ENCODE measurements at regions not wholly inside any gene's neighbourhood (a gene's known extent, or its start where the extent isn't known, plus 50 kb on each side); places are given as distances from the start of the nearest gene placed in this dataset.
"Not testable (repeated sequence)": the region's sequence is repeated elsewhere in the genome, so short reads cannot be mapped to it uniquely, and the experiment has no call there.

GRCh38 chr4:160125576-160126287 is 1022.9 kb downstream of the RAPGEF2 start:
- not testable (repeated sequence) for H3K79me2 ChIP-seq (ENCODE audit: control insufficient read depth, insufficient read depth, low read length, unreplicated experiment); H3K4me1 ChIP-seq (ENCODE audit: control insufficient read depth, insufficient read depth, low read length, unreplicated experiment); H3K27ac ChIP-seq (ENCODE audit: low read depth, low read length); H3K36me3 ChIP-seq (ENCODE audit: insufficient read depth, low read length); H2AFZ ChIP-seq (ENCODE audit: low read length, unreplicated experiment); H3K27me3 ChIP-seq (ENCODE audit: insufficient read depth, low read length); H3K4me3 ChIP-seq (ENCODE audit: low read depth, low read length)

GRCh38 chr4:160127211-160127610 is 1024.3 kb downstream of the RAPGEF2 start:
- Histone ChIP-seq H3K36me3 (ENCODE audit: insufficient read depth, low read length) (no peaks in the 10 kb centered on the region), H3K4me1 (ENCODE audit: control insufficient read depth, insufficient read depth, low read length, unreplicated experiment) (no peaks in the 10 kb centered on the region), H3K79me2 (ENCODE audit: control insufficient read depth, insufficient read depth, low read length, unreplicated experiment) (no peaks in the 10 kb centered on the region), H3K4me3 (ENCODE audit: low read depth, low read length) (no peak overlapping the region), H2AFZ (ENCODE audit: low read length, unreplicated experiment) (no peak overlapping the region), H3K27me3 (ENCODE audit: insufficient read depth, low read length) (no peaks in the 10 kb centered on the region), H3K27ac (ENCODE audit: low read depth, low read length) (no peak overlapping the region)

GRCh38 chr4:160129439-160129838 is 1026.6 kb downstream of the RAPGEF2 start:
- Histone ChIP-seq H3K36me3 (ENCODE audit: insufficient read depth, low read length) (no peaks in the 10 kb centered on the region), H3K79me2 (ENCODE audit: control insufficient read depth, insufficient read depth, low read length, unreplicated experiment) (no peaks in the 10 kb centered on the region), H3K27me3 (ENCODE audit: insufficient read depth, low read length) (no peaks in the 10 kb centered on the region), H3K4me1 (ENCODE audit: control insufficient read depth, insufficient read depth, low read length, unreplicated experiment) (no peaks in the 10 kb centered on the region), H2AFZ (ENCODE audit: low read length, unreplicated experiment) (no peak overlapping the region), H3K27ac (ENCODE audit: low read depth, low read length) (no peak overlapping the region), H3K4me3 (ENCODE audit: low read depth, low read length) (no peak overlapping the region)

- no peak overlapping the region for H2AFZ ChIP-seq (ENCODE audit: low read length, unreplicated experiment)
- H3K36me3 ChIP-seq (ENCODE audit: insufficient read depth, low read length): no peaks in the 10 kb centered on the region
- H3K4me1 ChIP-seq (ENCODE audit: control insufficient read depth, insufficient read depth, low read length, unreplicated experiment): no peaks in the 10 kb centered on the region
- no peaks in the 10 kb centered on the region for H3K27me3 ChIP-seq (ENCODE audit: insufficient read depth, low read length)
- H3K4me3 ChIP-seq (ENCODE audit: low read depth, low read length): no peak overlapping the region
- H3K79me2 ChIP-seq (ENCODE audit: control insufficient read depth, insufficient read depth, low read length, unreplicated experiment): no peaks in the 10 kb centered on the region
- H3K27ac ChIP-seq (ENCODE audit: low read depth, low read length): no peak overlapping the region
These were observed 1033.1 kb downstream of the RAPGEF2 start for GRCh38 chr4:160136021-160136420.

GRCh38 chr4:160141206-160141605 is 1038.3 kb downstream of the RAPGEF2 start:
- no peak overlapping the region for H3K27ac ChIP-seq (ENCODE audit: low read depth, low read length)
- no peaks in the 10 kb centered on the region for H3K4me1 ChIP-seq (ENCODE audit: control insufficient read depth, insufficient read depth, low read length, unreplicated experiment)
- H3K27me3 ChIP-seq (ENCODE audit: insufficient read depth, low read length): no peaks in the 10 kb centered on the region
- H3K36me3 ChIP-seq (ENCODE audit: insufficient read depth, low read length): no peaks in the 10 kb centered on the region
- H2AFZ ChIP-seq (ENCODE audit: low read length, unreplicated experiment): no peak overlapping the region
- no peaks in the 10 kb centered on the region for H3K79me2 ChIP-seq (ENCODE audit: control insufficient read depth, insufficient read depth, low read length, unreplicated experiment)
- no peak overlapping the region for H3K4me3 ChIP-seq (ENCODE audit: low read depth, low read length)

GRCh38 chr4:160142579-160142978 is 1039.7 kb downstream of the RAPGEF2 start:
- H3K4me3 ChIP-seq (ENCODE audit: low read depth, low read length): no peak overlapping the region
- no peaks in the 10 kb centered on the region for H3K27me3 ChIP-seq (ENCODE audit: insufficient read depth, low read length)
- H3K36me3 ChIP-seq (ENCODE audit: insufficient read depth, low read length): no peaks in the 10 kb centered on the region
- no peaks in the 10 kb centered on the region for H3K4me1 ChIP-seq (ENCODE audit: control insufficient read depth, insufficient read depth, low read length, unreplicated experiment)
- H2AFZ ChIP-seq (ENCODE audit: low read length, unreplicated experiment): no peak overlapping the region
- no peak overlapping the region for H3K27ac ChIP-seq (ENCODE audit: low read depth, low read length)
- no peaks in the 10 kb centered on the region for H3K79me2 ChIP-seq (ENCODE audit: control insufficient read depth, insufficient read depth, low read length, unreplicated experiment)

- Histone ChIP-seq H3K4me3 (ENCODE audit: low read depth, low read length) (no peak overlapping the region), H3K27ac (ENCODE audit: low read depth, low read length) (no peak overlapping the region), H3K36me3 (ENCODE audit: insufficient read depth, low read length) (no peaks in the 10 kb centered on the region), H3K4me1 (ENCODE audit: control insufficient read depth, insufficient read depth, low read length, unreplicated experiment) (no peaks in the 10 kb centered on the region), H2AFZ (ENCODE audit: low read length, unreplicated experiment) (no peak overlapping the region), H3K79me2 (ENCODE audit: control insufficient read depth, insufficient read depth, low read length, unreplicated experiment) (no peaks in the 10 kb centered on the region), H3K27me3 (ENCODE audit: insufficient read depth, low read length) (no peaks in the 10 kb centered on the region)
These were observed 1040.7 kb downstream of the RAPGEF2 start for GRCh38 chr4:160143574-160143973.

- Histone ChIP-seq H3K36me3 (ENCODE audit: insufficient read depth, low read length) (no peaks in the 10 kb centered on the region), H3K79me2 (ENCODE audit: control insufficient read depth, insufficient read depth, low read length, unreplicated experiment) (no peaks in the 10 kb centered on the region), H3K4me3 (ENCODE audit: low read depth, low read length) (no peak overlapping the region), H2AFZ (ENCODE audit: low read length, unreplicated experiment) (no peak overlapping the region), H3K27ac (ENCODE audit: low read depth, low read length) (no peak overlapping the region), H3K4me1 (ENCODE audit: control insufficient read depth, insufficient read depth, low read length, unreplicated experiment) (no peaks in the 10 kb centered on the region), H3K27me3 (ENCODE audit: insufficient read depth, low read length) (no peaks in the 10 kb centered on the region)
These were observed 1056.6 kb downstream of the RAPGEF2 start for GRCh38 chr4:160159457-160159856.

- Histone ChIP-seq H3K36me3 (ENCODE audit: insufficient read depth, low read length) (no peaks in the 10 kb centered on the region), H3K79me2 (ENCODE audit: control insufficient read depth, insufficient read depth, low read length, unreplicated experiment) (no peaks in the 10 kb centered on the region), H3K4me1 (ENCODE audit: control insufficient read depth, insufficient read depth, low read length, unreplicated experiment) (no peaks in the 10 kb centered on the region), H2AFZ (ENCODE audit: low read length, unreplicated experiment) (no peak overlapping the region), H3K27me3 (ENCODE audit: insufficient read depth, low read length) (no peaks in the 10 kb centered on the region), H3K4me3 (ENCODE audit: low read depth, low read length) (no peak overlapping the region), H3K27ac (ENCODE audit: low read depth, low read length) (no peak overlapping the region)
These were observed 1058.1 kb downstream of the RAPGEF2 start for GRCh38 chr4:160161026-160161425.

GRCh38 chr4:160175064-160175643 is 1072.3 kb downstream of the RAPGEF2 start:
- Histone ChIP-seq H3K36me3 (ENCODE audit: insufficient read depth, low read length) (no peaks in the 10 kb centered on the region), H3K4me3 (ENCODE audit: low read depth, low read length) (no peak overlapping the region), H3K79me2 (ENCODE audit: control insufficient read depth, insufficient read depth, low read length, unreplicated experiment) (no peaks in the 10 kb centered on the region), H3K4me1 (ENCODE audit: control insufficient read depth, insufficient read depth, low read length, unreplicated experiment) (peaks cover 4% of the 10 kb centered on the region), H2AFZ (ENCODE audit: low read length, unreplicated experiment) (no peak overlapping the region), H3K27ac (ENCODE audit: low read depth, low read length) (no peak overlapping the region), H3K27me3 (ENCODE audit: insufficient read depth, low read length) (no peaks in the 10 kb centered on the region)

- H3K79me2 ChIP-seq (ENCODE audit: control insufficient read depth, insufficient read depth, low read length, unreplicated experiment): no peaks in the 10 kb centered on the region
- no peaks in the 10 kb centered on the region for H3K36me3 ChIP-seq (ENCODE audit: insufficient read depth, low read length)
- H3K27ac ChIP-seq (ENCODE audit: low read depth, low read length): no peak overlapping the region
- no peak overlapping the region for H3K4me3 ChIP-seq (ENCODE audit: low read depth, low read length)
- H2AFZ ChIP-seq (ENCODE audit: low read length, unreplicated experiment): no peak overlapping the region
- H3K4me1 ChIP-seq (ENCODE audit: control insufficient read depth, insufficient read depth, low read length, unreplicated experiment): peaks cover 4% of the 10 kb centered on the region
- H3K27me3 ChIP-seq (ENCODE audit: insufficient read depth, low read length): no peaks in the 10 kb centered on the region
These were observed 1077.3 kb downstream of the RAPGEF2 start for GRCh38 chr4:160180211-160180610.

Measured in ACC112 (cell line).